Mesendoderm (in vitro differentiated cells): ENCODE measurements at regions not wholly inside any gene's neighbourhood (a gene's known extent, or its start where the extent isn't known, plus 50 kb on each side); places are given as distances from the start of the nearest gene placed in this dataset.

Experiments
- DNase-seq: peaks from one replicate; pipeline ENCODE4 v3.0.0; 2013
- H2AK5ac ChIP-seq: 2 replicates; pipeline ENCODE4 v1.6.1; 2013; ENCODE audit warnings: low read length, inconsistent platforms
- H2BK120ac ChIP-seq: 2 replicates; pipeline ENCODE4 v1.6.1; 2013; ENCODE audit warnings: low read depth, mild to moderate bottlenecking, low read length, moderate library complexity, mixed read lengths
- H2BK15ac ChIP-seq: replicated peaks from 2 replicates; pipeline ENCODE4 v1.6.1; 2013; ENCODE audit warnings: low read depth, mild to moderate bottlenecking, moderate library complexity
- H2BK5ac ChIP-seq: 2 replicates; pipeline ENCODE4 v1.6.1; 2013; ENCODE audit warnings: low read length, inconsistent platforms
- H3K18ac ChIP-seq: 2 replicates; pipeline ENCODE4 v1.6.1; 2013; ENCODE audit warnings: mild to moderate bottlenecking, low read length, mixed read lengths
- H3K23ac ChIP-seq: one replicate; pipeline ENCODE4 v1.6.1; 2013; ENCODE audit warnings: low read length
- H3K27ac ChIP-seq: 2 replicates; pipeline ENCODE4 v1.5.1; 2013; ENCODE audit warnings: low read depth, mild to moderate bottlenecking, inconsistent platforms, low read length, moderate library complexity
- H3K27me3 ChIP-seq: 2 replicates; pipeline ENCODE4 v1.6.1; 2013; ENCODE audit warnings: low read length, control low read depth, mild to moderate bottlenecking, inconsistent platforms; ENCODE audit not compliant: insufficient read depth, poor library complexity
- H3K36me3 ChIP-seq: 2 replicates; pipeline ENCODE4 v1.6.1; 2013; ENCODE audit warnings: low read length, inconsistent platforms; ENCODE audit not compliant: control insufficient read depth, insufficient read depth
- H3K4ac ChIP-seq: one replicate; pipeline ENCODE4 v1.6.1; 2013; ENCODE audit warnings: low read depth, mild to moderate bottlenecking, low read length, moderate library complexity
- H3K4me1 ChIP-seq: 2 replicates; pipeline ENCODE4 v1.6.1; 2013; ENCODE audit warnings: low read depth, low read length, inconsistent platforms; ENCODE audit not compliant: control insufficient read depth
- H3K4me2 ChIP-seq: 2 replicates; pipeline ENCODE4 v1.6.1; 2013; ENCODE audit warnings: low read length
- H3K4me3 ChIP-seq: 2 replicates; pipeline ENCODE4 v1.5.1; 2013; ENCODE audit warnings: mild to moderate bottlenecking, low read length
- H3K56ac ChIP-seq: one replicate; pipeline ENCODE4 v1.6.1; 2013; ENCODE audit warnings: low read length
- H3K79me1 ChIP-seq: 2 replicates; pipeline ENCODE4 v1.6.1; 2013; ENCODE audit warnings: low read length, inconsistent platforms
- H3K79me2 ChIP-seq: 2 replicates; pipeline ENCODE4 v1.6.1; 2013; ENCODE audit warnings: mild to moderate bottlenecking, low read length; ENCODE audit not compliant: control insufficient read depth, insufficient read depth
- H3K9ac ChIP-seq: 2 replicates; pipeline ENCODE4 v1.6.1; 2013; ENCODE audit warnings: low read length, inconsistent platforms
- H4K5ac ChIP-seq: one replicate; pipeline ENCODE4 v1.6.1; 2013; ENCODE audit warnings: low read length
- H4K8ac ChIP-seq: one replicate; pipeline ENCODE4 v1.6.1; 2013; ENCODE audit warnings: low read depth, mild to moderate bottlenecking, control low read depth, low read length, moderate library complexity
- WGBS: extraction: QIAGEN DNeasy Blood & Tissue Kit; methylation state at CpG from one replicate; pipeline ENCODE4 v1.1.7; 2013; ENCODE audit warnings: low lambda C conversion rate, missing lambda C conversion rate; ENCODE audit not compliant: insufficient coverage; ENCODE audit errors: extremely low coverage; 5-methylcytosine and 5-hydroxymethylcytosine counted together

DNA sequence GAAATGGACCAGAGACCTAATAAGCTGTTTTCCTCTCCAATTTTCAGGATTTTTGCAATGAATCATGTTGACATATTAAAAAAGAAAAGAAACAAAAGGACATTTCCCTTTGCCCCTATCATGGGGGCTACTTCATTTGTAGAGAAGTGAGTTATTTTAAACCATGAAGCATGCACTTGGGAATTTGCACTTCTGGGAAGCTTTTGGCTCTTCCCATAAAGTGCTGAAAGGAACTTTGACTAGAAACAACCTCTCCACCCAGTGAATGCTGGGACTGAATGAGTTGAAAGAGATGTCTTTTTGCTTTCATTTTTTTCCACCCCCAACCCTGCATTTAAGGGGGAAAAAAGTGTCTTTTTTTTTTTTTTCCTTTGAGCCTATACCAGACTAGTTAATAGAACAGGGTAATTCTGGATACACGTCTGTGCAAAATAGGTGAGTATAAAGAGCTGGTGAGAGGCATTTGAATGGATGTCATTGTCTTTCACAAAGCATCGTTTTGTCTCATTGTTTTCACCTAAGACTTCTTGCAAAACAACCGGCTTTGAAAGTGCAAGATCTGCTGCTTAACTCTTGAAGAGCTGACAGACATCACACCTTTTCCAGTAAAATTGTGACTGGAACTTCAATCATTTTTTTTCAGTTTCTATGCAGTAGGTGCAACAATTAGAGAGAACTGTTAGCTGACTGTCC lies 138.7 kb upstream of the BACH2 start:
- H3K79me1 ChIP-seq = no peaks in the 10 kb centered on the region
- H3K4me3 ChIP-seq = no peak overlapping the region
- H3K9ac ChIP-seq = no peak overlapping the region
- no peak overlapping the region for H4K8ac ChIP-seq
- H3K36me3 ChIP-seq = no peaks in the 10 kb centered on the region
- H3K4ac ChIP-seq = no peak overlapping the region
- H3K4me1 ChIP-seq = no peaks in the 10 kb centered on the region
- no CpG with 5 or more reads among the region's 3 CpGs for WGBS
- no peak overlapping the region for H3K4me2 ChIP-seq
- no peak overlapping the region for H2AK5ac ChIP-seq
- H2BK15ac ChIP-seq = no peak overlapping the region
- H3K79me2 ChIP-seq = no peaks in the 10 kb centered on the region
- H2BK120ac ChIP-seq = no peak overlapping the region
- DNase-seq = no peak
- no peak overlapping the region for H2BK5ac ChIP-seq
- no peak overlapping the region for H4K5ac ChIP-seq
- H3K18ac ChIP-seq = no peak overlapping the region
- no peaks in the 10 kb centered on the region for H3K27me3 ChIP-seq
- no peak overlapping the region for H3K27ac ChIP-seq
- H3K23ac ChIP-seq = no peak overlapping the region
- H3K56ac ChIP-seq = no peak overlapping the region

DNA sequence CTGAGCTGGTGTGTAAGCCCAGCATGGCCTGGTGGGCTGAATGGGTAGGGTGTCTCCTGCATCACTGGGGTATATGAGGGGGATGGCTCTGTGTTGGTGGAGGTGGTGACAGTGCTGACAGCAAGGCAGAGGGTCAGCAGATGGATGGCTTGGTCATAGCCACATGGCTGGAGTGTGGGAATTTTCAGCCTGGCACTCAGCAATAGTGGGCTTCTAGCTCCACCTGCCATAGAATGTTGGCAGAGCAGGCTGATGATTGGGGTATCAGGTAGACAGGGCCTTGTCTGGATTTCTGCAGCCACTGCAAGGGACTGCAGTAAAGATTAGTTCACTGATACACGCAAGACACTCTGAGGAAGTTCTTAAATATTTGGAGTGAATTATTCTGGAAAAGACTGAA lies 137.5 kb upstream of the BACH2 start:
- Histone ChIP-seq H3K36me3 (no peaks in the 10 kb centered on the region), H2BK120ac (no peak overlapping the region), H3K79me1 (no peaks in the 10 kb centered on the region), H3K4ac (no peak overlapping the region), H3K4me2 (no peak overlapping the region), H2AK5ac (no peak overlapping the region), H4K5ac (no peak overlapping the region), H3K27me3 (no peaks in the 10 kb centered on the region), H4K8ac (no peak overlapping the region), H3K23ac (no peak overlapping the region), H2BK5ac (no peak overlapping the region), H3K4me1 (no peaks in the 10 kb centered on the region), H2BK15ac (no peak overlapping the region), H3K4me3 (no peak overlapping the region), H3K56ac (no peak overlapping the region), H3K79me2 (no peaks in the 10 kb centered on the region), H3K9ac (no peak overlapping the region), H3K27ac (no peak overlapping the region), H3K18ac (no peak overlapping the region)
- WGBS = no CpG with 5 or more reads among the region's 1 CpG
- peak; percentile 49 for DNase-seq

DNA sequence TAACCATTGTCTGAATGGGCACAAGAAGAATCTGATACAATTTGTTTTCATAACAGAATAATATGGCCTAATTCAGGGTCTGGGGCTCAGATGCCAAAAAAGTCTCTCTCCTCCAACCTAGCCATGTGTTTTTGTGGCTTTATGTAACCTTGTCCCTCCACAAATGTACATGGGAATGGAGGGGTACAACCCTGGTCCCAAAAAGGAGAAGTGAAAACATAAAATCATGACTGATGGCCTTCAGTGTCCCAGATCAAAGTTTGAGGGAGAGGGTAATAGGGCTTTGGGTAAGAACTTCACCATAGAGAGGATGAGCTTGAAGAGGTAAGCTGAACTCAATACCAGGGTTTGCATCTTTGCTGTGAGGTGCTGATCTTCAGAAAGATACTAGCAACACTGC lies 136.3 kb upstream of the BACH2 start:
- Histone ChIP-seq H3K56ac (no peak overlapping the region), H3K4ac (no peak overlapping the region), H2AK5ac (no peak overlapping the region), H3K27ac (no peak overlapping the region), H3K79me2 (no peaks in the 10 kb centered on the region), H3K27me3 (no peaks in the 10 kb centered on the region), H3K4me3 (no peak overlapping the region), H3K18ac (no peak overlapping the region), H2BK15ac (no peak overlapping the region), H3K79me1 (no peaks in the 10 kb centered on the region), H2BK120ac (no peak overlapping the region), H3K9ac (no peak overlapping the region), H3K36me3 (no peaks in the 10 kb centered on the region), H3K4me2 (no peak overlapping the region), H3K4me1 (no peaks in the 10 kb centered on the region), H4K5ac (no peak overlapping the region), H3K23ac (no peak overlapping the region), H4K8ac (no peak overlapping the region), H2BK5ac (no peak overlapping the region)
- DNase-seq = no peak

DNA sequence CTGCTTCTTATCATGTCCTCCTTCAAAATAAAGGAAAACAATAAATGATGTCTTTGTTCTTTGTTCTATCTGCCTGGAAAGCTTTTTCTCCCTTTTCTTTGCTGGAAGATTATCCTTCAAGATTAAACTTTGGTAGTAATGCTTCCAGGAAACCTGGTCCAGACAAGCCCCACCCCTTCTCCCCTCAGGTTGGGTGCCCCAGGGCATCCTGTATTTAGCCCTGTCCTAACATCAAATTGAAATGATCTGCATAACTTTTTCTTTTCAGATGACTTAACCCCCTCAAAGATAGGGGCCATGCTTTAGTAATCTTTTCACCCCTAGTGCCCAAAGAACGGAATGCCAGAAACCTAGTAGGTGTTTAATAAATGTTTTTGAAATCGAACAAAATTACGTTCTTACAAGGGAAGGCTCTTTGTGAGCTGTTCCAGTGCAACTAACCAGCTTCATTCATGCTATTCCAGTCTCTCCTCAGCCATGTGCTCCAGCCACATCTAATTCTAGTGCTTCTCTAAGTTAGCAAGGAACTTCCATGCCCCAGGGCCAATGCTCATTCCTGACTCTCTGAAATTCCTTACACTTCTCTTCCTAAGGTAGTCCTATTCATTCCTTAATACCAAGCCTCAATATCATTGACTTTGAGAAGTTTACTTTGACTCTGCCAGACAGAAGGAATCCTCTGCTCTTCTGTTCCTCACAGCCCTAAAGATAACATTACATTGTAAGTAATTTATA lies 135.6 kb upstream of the BACH2 start:
- no peak overlapping the region for H3K23ac ChIP-seq
- no peak overlapping the region for H3K18ac ChIP-seq
- no peak overlapping the region for H4K8ac ChIP-seq
- no peak overlapping the region for H4K5ac ChIP-seq
- H3K9ac ChIP-seq = no peak overlapping the region
- H3K4me2 ChIP-seq = no peak overlapping the region
- H3K27me3 ChIP-seq = no peaks in the 10 kb centered on the region
- H2BK120ac ChIP-seq = no peak overlapping the region
- no peaks in the 10 kb centered on the region for H3K79me2 ChIP-seq
- no peak overlapping the region for H3K4ac ChIP-seq
- H2AK5ac ChIP-seq = no peak overlapping the region
- no peaks in the 10 kb centered on the region for H3K79me1 ChIP-seq
- H3K27ac ChIP-seq = no peak overlapping the region
- no peak overlapping the region for H2BK15ac ChIP-seq
- no CpG with 5 or more reads among the region's 3 CpGs for WGBS
- DNase-seq = peak; percentile 29
- H3K56ac ChIP-seq = no peak overlapping the region
- no peaks in the 10 kb centered on the region for H3K4me1 ChIP-seq
- no peak overlapping the region for H3K4me3 ChIP-seq
- no peaks in the 10 kb centered on the region for H3K36me3 ChIP-seq
- H2BK5ac ChIP-seq = no peak overlapping the region

DNA sequence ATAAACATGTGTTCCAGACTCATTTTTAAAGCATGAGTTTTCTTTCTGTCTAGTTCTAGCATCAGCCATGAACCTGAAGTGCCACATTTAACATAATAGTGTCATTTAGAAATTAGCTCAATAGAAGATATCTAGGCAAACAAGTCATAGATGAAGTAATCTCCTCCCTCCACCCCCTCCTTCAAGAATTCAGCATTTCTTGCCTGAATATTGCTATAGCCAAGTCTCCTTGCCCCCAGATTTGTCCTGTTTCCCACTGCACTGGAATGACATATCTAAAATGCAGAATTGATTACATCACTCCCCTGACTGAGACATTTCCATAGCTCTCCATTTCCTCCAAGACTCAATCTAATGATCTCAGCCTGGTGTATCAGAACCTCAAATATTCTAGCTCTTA lies 134.9 kb upstream of the BACH2 start:
- Histone ChIP-seq H2AK5ac (no peak overlapping the region), H3K23ac (no peak overlapping the region), H2BK120ac (no peak overlapping the region), H3K4me1 (no peaks in the 10 kb centered on the region), H3K27ac (no peak overlapping the region), H4K8ac (no peak overlapping the region), H3K9ac (no peak overlapping the region), H3K4me3 (no peak overlapping the region), H3K79me2 (no peaks in the 10 kb centered on the region), H3K36me3 (no peaks in the 10 kb centered on the region), H4K5ac (no peak overlapping the region), H2BK15ac (no peak overlapping the region), H3K56ac (no peak overlapping the region), H2BK5ac (no peak overlapping the region), H3K79me1 (no peaks in the 10 kb centered on the region), H3K4ac (no peak overlapping the region), H3K27me3 (no peaks in the 10 kb centered on the region), H3K4me2 (no peak overlapping the region), H3K18ac (no peak overlapping the region)
- DNase-seq = no peak

DNA sequence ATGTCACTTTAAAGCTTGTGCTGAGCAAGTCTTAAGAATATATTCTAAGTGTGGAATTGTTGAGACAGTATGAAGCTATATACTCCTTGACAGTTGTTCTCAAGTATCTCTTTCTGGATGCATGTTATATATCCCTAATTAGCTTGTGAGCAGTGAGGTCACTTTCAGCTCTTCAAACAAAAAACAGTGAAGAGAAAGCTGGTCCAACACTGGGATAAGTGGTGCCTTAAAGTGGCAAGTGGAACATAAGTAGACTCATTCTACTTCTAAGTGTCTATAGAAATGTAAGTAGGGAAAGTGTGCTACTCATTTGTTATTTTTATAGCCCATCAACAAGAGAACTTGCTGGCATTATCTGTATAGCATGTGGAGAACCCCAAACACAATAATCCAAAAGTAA lies 133.1 kb upstream of the BACH2 start:
- Histone ChIP-seq H3K79me1 (no peaks in the 10 kb centered on the region), H3K4me2 (no peak overlapping the region), H3K9ac (no peak overlapping the region), H3K4me3 (no peak overlapping the region), H3K23ac (no peak overlapping the region), H3K27ac (no peak overlapping the region), H4K5ac (no peak overlapping the region), H3K27me3 (no peaks in the 10 kb centered on the region), H2BK5ac (no peak overlapping the region), H2BK120ac (no peak overlapping the region), H4K8ac (no peak overlapping the region), H3K4me1 (no peaks in the 10 kb centered on the region), H2AK5ac (no peak overlapping the region), H3K79me2 (no peaks in the 10 kb centered on the region), H2BK15ac (no peak overlapping the region), H3K4ac (no peak overlapping the region), H3K36me3 (no peaks in the 10 kb centered on the region), H3K18ac (no peak overlapping the region), H3K56ac (no peak overlapping the region)
- DNase-seq = peak; percentile 43
